ENCODE measurements at regions not wholly inside any gene's neighbourhood (a gene's known extent, or its start where the extent isn't known, plus 50 kb on each side); places are given as distances from the start of the nearest gene placed in this dataset.

GRCh38 chr22:22390989-22391388 is 117.6 kb downstream of the ZNF280B start:
- no peak for DNase-seq (ENCODE audit: low read depth)
- no peak overlapping the region for H3K4me3 ChIP-seq (replicated peaks; ENCODE audit: low read depth, low read length)
- no peak for TF ChIP-seq CTCF (IDR thresholded peaks at IDR 0.05; ENCODE audit: low read length, missing control alignments)

GRCh38 chr22:22391543-22391942 is 117.0 kb downstream of the ZNF280B start:
- no peak for TF ChIP-seq CTCF (IDR thresholded peaks at IDR 0.05; ENCODE audit: low read length, missing control alignments)
- no peak for DNase-seq (ENCODE audit: low read depth)
- no peak overlapping the region for H3K4me3 ChIP-seq (replicated peaks; ENCODE audit: low read depth, low read length)

GRCh38 chr22:22392131-22392530 is 116.4 kb downstream of the ZNF280B start:
- no peak for TF ChIP-seq CTCF (IDR thresholded peaks at IDR 0.05; ENCODE audit: low read length, missing control alignments)

GRCh38 chr22:22394591-22394990 is 114.0 kb downstream of the ZNF280B start:
- no peak for TF ChIP-seq CTCF (IDR thresholded peaks at IDR 0.05; ENCODE audit: low read length, missing control alignments)
- DNase-seq (ENCODE audit: low read depth), result no peak
- no peak overlapping the region for H3K4me3 ChIP-seq (replicated peaks; ENCODE audit: low read depth, low read length)

More at GRCh38 chr22:22392131-22392530, 116.4 kb downstream of the ZNF280B start:
- H3K4me3 ChIP-seq (replicated peaks; ENCODE audit: low read depth, low read length), result no peak overlapping the region
- no peak for DNase-seq (ENCODE audit: low read depth)

GRCh38 chr22:22395245-22395644 is 113.3 kb downstream of the ZNF280B start:
- no peak overlapping the region for H3K4me3 ChIP-seq (replicated peaks; ENCODE audit: low read depth, low read length)
- DNase-seq (ENCODE audit: low read depth), result no peak
- no peak for TF ChIP-seq CTCF (IDR thresholded peaks at IDR 0.05; ENCODE audit: low read length, missing control alignments)

- DNase-seq (ENCODE audit: low read depth), result no peak
- no peak for TF ChIP-seq CTCF (IDR thresholded peaks at IDR 0.05; ENCODE audit: low read length, missing control alignments)
- no peak overlapping the region for H3K4me3 ChIP-seq (replicated peaks; ENCODE audit: low read depth, low read length)
Observed at GRCh38 chr22:22396741-22397291, 111.7 kb downstream of the ZNF280B start.

GRCh38 chr22:22397292-22397870 is 111.2 kb downstream of the ZNF280B start:
- H3K4me3 ChIP-seq (replicated peaks; ENCODE audit: low read depth, low read length), result no peak overlapping the region
- DNase-seq (ENCODE audit: low read depth), result peak; percentile 35
- TF ChIP-seq CTCF (IDR thresholded peaks at IDR 0.05; ENCODE audit: low read length, missing control alignments), result peak; percentile 20
